Stimulated activated CD4-positive, alpha-beta T cell treated with anti-CD3 and anti-CD28 coated beads, TNF-alpha, amount 100 ng/mL, for 4 hours (primary cell): ENCODE measurements at regions not wholly inside any gene's neighbourhood (a gene's known extent, or its start where the extent isn't known, plus 50 kb on each side); places are given as distances from the start of the nearest gene placed in this dataset.

ENCODE experiments used
- DNase-seq, 3 experiments: peaks; one replicate each; pipeline ENCODE4 v3.0.0-alpha.2; 2020; ENCODE audit warnings: low read depth in 3 of 3

- no peak for DNase-seq
Observed at GRCh38 chr6:141677598-141678211, 455.0 kb upstream of the GJE1 start.

- DNase-seq, result no peak
Observed at GRCh38 chr6:141675957-141676356, 456.8 kb upstream of the GJE1 start.

GRCh38 chr6:141669141-141669540 is 463.6 kb upstream of the GJE1 start:
- no peak for DNase-seq

GRCh38 chr6:141667580-141668309 is 465.0 kb upstream of the GJE1 start:
- no peak for DNase-seq

- no peak for DNase-seq
Observed at GRCh38 chr6:141666187-141666586, 466.5 kb upstream of the GJE1 start.

- DNase-seq, result no peak
Observed at GRCh38 chr6:141664744-141665143, 468.0 kb upstream of the GJE1 start.

- DNase-seq, result no peak
Observed at GRCh38 chr6:141659582-141659981, 473.1 kb upstream of the GJE1 start.

- no peak for DNase-seq
Observed at GRCh38 chr6:141658696-141659095, 474.0 kb upstream of the GJE1 start.

GRCh38 chr6:141657812-141658211 is 474.9 kb upstream of the GJE1 start:
- no peak for DNase-seq

GRCh38 chr6:141653590-141653989 is 479.1 kb upstream of the GJE1 start:
- DNase-seq, result no peak

- DNase-seq, result no peak
Observed at GRCh38 chr6:141641951-141642350, 490.8 kb upstream of the GJE1 start.

GRCh38 chr6:141641406-141641805 is 491.3 kb upstream of the GJE1 start:
- DNase-seq, result no peak

- no peak for DNase-seq
Observed at GRCh38 chr6:141635621-141636020, 497.1 kb upstream of the GJE1 start.

GRCh38 chr6:141634269-141634668 is 498.5 kb upstream of the GJE1 start:
- DNase-seq, result no peak

GRCh38 chr6:141624301-141624700 is 508.4 kb upstream of the GJE1 start:
- DNase-seq, result no peak

GRCh38 chr6:141618180-141618581 is 514.5 kb upstream of the GJE1 start:
- DNase-seq, result no peak

GRCh38 chr6:141610741-141611140 is 522.0 kb upstream of the GJE1 start:
- no peak for DNase-seq

- no peak for DNase-seq
Observed at GRCh38 chr6:141607956-141608355, 524.8 kb upstream of the GJE1 start.

GRCh38 chr6:141598487-141598886 is 534.2 kb upstream of the GJE1 start:
- DNase-seq, result no peak

- DNase-seq, result no peak
Observed at GRCh38 chr6:141594874-141595273, 537.9 kb upstream of the GJE1 start.

- DNase-seq, result no peak
Observed at GRCh38 chr6:141593311-141593710, 539.4 kb upstream of the GJE1 start.

- no peak for DNase-seq
Observed at GRCh38 chr6:141587482-141588266, 545.1 kb upstream of the GJE1 start.

GRCh38 chr6:141580988-141581552 is 551.7 kb upstream of the GJE1 start:
- DNase-seq, result no peak
